ENCODE measurements at regions not wholly inside any gene's neighbourhood (a gene's known extent, or its start where the extent isn't known, plus 50 kb on each side); places are given as distances from the start of the nearest gene placed in this dataset.

- no peaks in the 10 kb centered on the region for H3K4me1 ChIP-seq
- H3K36me3 ChIP-seq = no peaks in the 10 kb centered on the region
- no peak for ATAC-seq
- intact Hi-C loops (cut with DNase I) = no loop called here
- no peak overlapping the region for H3K27ac ChIP-seq
- H3K4me3 ChIP-seq = no peak overlapping the region
- H3K9me3 ChIP-seq = no peaks in the 10 kb centered on the region
- DNase-seq = no peak
- no peak for TF ChIP-seq CTCF (IDR thresholded peaks at IDR 0.05)
- H3K27me3 ChIP-seq (ENCODE audit: low read depth) = no peaks in the 10 kb centered on the region
Observed at GRCh38 chr4:30511751-30512150, 208.4 kb upstream of the PCDH7 start.

- Histone ChIP-seq H3K4me1 (no peaks in the 10 kb centered on the region), H3K9me3 (no peaks in the 10 kb centered on the region), H3K27me3 (ENCODE audit: low read depth) (no peaks in the 10 kb centered on the region), H3K4me3 (no peak overlapping the region), H3K36me3 (no peaks in the 10 kb centered on the region), H3K27ac (no peak overlapping the region)
- DNase-seq = no peak
- ATAC-seq = no peak
- intact Hi-C loops (cut with DNase I) = no loop called here
- TF ChIP-seq CTCF (IDR thresholded peaks at IDR 0.05) = no peak
Observed at GRCh38 chr4:30518211-30518610, 202.0 kb upstream of the PCDH7 start.

GRCh38 chr4:30525662-30526315 lies 194.4 kb upstream of the PCDH7 start:
- ATAC-seq (no peak), DNase-seq (no peak)
- H3K27me3 ChIP-seq (ENCODE audit: low read depth) = no peaks in the 10 kb centered on the region
- intact Hi-C loops (cut with DNase I) = no loop called here
- no peak for TF ChIP-seq CTCF (IDR thresholded peaks at IDR 0.05)
- no peaks in the 10 kb centered on the region for H3K36me3 ChIP-seq
- no peaks in the 10 kb centered on the region for H3K9me3 ChIP-seq
- H3K4me3 ChIP-seq = no peak overlapping the region
- H3K27ac ChIP-seq = no peak overlapping the region
- no peaks in the 10 kb centered on the region for H3K4me1 ChIP-seq

GRCh38 chr4:30535255-30535654 lies 184.9 kb upstream of the PCDH7 start:
- Histone ChIP-seq H3K9me3 (no peaks in the 10 kb centered on the region), H3K27ac (no peak overlapping the region), H3K4me1 (no peaks in the 10 kb centered on the region), H3K36me3 (no peaks in the 10 kb centered on the region), H3K27me3 (ENCODE audit: low read depth) (no peaks in the 10 kb centered on the region), H3K4me3 (no peak overlapping the region)
- intact Hi-C loops (cut with DNase I) = no loop called here
- ATAC-seq = no peak
- no peak for TF ChIP-seq CTCF (IDR thresholded peaks at IDR 0.05)
- DNase-seq = no peak

GRCh38 chr4:30536231-30536630 lies 183.9 kb upstream of the PCDH7 start:
- H3K27me3 ChIP-seq (ENCODE audit: low read depth) = no peaks in the 10 kb centered on the region
- no peaks in the 10 kb centered on the region for H3K36me3 ChIP-seq
- no peaks in the 10 kb centered on the region for H3K4me1 ChIP-seq
- H3K9me3 ChIP-seq = no peaks in the 10 kb centered on the region
- H3K27ac ChIP-seq = no peak overlapping the region
- no peak for ATAC-seq
- intact Hi-C loops (cut with DNase I) = no loop called here
- TF ChIP-seq CTCF (IDR thresholded peaks at IDR 0.05) = no peak
- no peak overlapping the region for H3K4me3 ChIP-seq
- DNase-seq = no peak

Measured in lower lobe of right lung (tissue), 2 donors.